GM12872 (cell line): ENCODE measurements at regions not wholly inside any gene's neighbourhood (a gene's known extent, or its start where the extent isn't known, plus 50 kb on each side); places are given as distances from the start of the nearest gene placed in this dataset.

ENCODE experiments used
- CTCF ChIP-seq: IDR thresholded peaks from 3 replicates; pipeline ENCODE4 v1.5.1; 2011; ENCODE audit warnings: low read depth, mild to moderate bottlenecking, low read length, moderate library complexity; ENCODE audit not compliant: insufficient read depth

- TF ChIP-seq CTCF, result no peak
Measured at GRCh38 chr1:208486677-208487076, 242.5 kb upstream of the PLXNA2 start.

GRCh38 chr1:208496467-208497371, 252.5 kb upstream of the PLXNA2 start:
- no peak for TF ChIP-seq CTCF

- no peak for TF ChIP-seq CTCF
Measured at GRCh38 chr1:208497866-208498541, 253.8 kb upstream of the PLXNA2 start.

GRCh38 chr1:208499026-208499425, 254.8 kb upstream of the PLXNA2 start:
- TF ChIP-seq CTCF, result no peak

- no peak for TF ChIP-seq CTCF
Measured at GRCh38 chr1:208499601-208500000, 255.4 kb upstream of the PLXNA2 start.

GRCh38 chr1:208500375-208500774, 256.2 kb upstream of the PLXNA2 start:
- no peak for TF ChIP-seq CTCF

GRCh38 chr1:208501542-208501941, 257.4 kb upstream of the PLXNA2 start:
- no peak for TF ChIP-seq CTCF
